NCI-H1092 (cell line): ENCODE measurements at regions not wholly inside any gene's neighbourhood (a gene's known extent, or its start where the extent isn't known, plus 50 kb on each side); places are given as distances from the start of the nearest gene placed in this dataset.

Experiments
- DNase-seq: peaks from one replicate; lab custom pipeline; 2025; lab: John Stamatoyannopoulos, UW

GRCh38 chr3:130841357-130841756 is 52.5 kb upstream of the ATP2C1 start:
- DNase-seq, result no peak

GRCh38 chr3:130843441-130843840 is 50.4 kb upstream of the ATP2C1 start:
- DNase-seq, result peak; percentile 28
